NCI-H2171 treated with DMSO at 0.1 percent for 48 hours (cell line): ENCODE measurements at regions not wholly inside any gene's neighbourhood (a gene's known extent, or its start where the extent isn't known, plus 50 kb on each side); places are given as distances from the start of the nearest gene placed in this dataset.

ENCODE experiments used
- DNase-seq: peaks from one replicate; lab custom pipeline; 2025; lab: John Stamatoyannopoulos, UW

DNA sequence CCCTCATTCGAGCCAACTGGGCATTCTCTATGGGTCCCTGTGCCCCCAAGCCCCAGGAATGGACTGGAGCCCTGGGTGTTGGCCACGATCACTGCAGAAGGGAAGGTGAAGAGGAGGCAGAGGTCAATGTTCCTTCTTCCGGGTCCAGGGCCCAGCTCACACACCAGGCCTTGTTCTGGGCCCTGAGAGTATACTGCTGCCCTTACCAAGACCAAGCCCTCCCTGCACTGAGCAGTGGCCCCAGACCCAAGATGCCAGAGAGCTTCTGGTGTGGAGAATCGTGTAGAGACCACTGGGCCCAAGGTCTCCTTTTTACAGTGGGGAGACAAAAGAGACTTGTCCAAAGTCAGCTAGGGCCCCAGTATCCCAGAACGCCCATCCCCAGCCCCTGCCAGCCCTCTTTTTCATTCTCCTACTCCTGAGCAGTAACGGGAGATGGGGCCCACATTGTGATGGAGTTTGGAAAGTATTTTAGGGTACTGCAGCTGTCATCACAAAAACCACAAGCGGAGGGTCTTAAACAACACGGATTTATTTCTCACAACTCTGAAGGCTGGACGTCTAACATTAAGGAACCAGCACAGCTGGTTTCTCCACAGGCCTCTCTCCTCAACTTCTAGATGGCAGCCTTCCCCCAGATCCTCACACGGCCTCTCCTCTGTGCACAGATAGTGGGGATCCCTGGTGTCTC is 79.4 kb downstream of the PDGFA start:
- DNase-seq, result no peak

- no peak for DNase-seq
Observed at GRCh38 chr7:441684-442421, 77.8 kb downstream of the PDGFA start.

DNA sequence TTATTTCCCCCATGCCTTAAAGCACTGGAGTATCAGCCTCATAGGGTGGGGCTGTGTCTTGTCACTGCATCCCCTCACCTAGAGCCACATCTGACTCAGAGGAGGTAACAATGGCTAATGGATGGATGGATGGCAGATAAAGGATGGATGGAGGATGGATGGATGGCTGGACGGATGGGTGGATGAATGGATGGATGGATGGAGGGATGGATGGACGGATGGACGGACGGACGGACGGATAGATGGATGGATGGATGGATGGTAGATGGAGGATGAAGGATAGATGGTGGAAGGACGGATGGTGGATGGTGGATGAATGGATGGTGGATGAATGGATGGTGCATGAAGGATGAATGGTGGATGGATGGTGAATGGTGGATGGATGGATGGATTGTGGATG is 77.2 kb downstream of the PDGFA start:
- DNase-seq, result no peak

- no peak for DNase-seq
Observed at GRCh38 chr7:443279-443833, 76.3 kb downstream of the PDGFA start.

DNA sequence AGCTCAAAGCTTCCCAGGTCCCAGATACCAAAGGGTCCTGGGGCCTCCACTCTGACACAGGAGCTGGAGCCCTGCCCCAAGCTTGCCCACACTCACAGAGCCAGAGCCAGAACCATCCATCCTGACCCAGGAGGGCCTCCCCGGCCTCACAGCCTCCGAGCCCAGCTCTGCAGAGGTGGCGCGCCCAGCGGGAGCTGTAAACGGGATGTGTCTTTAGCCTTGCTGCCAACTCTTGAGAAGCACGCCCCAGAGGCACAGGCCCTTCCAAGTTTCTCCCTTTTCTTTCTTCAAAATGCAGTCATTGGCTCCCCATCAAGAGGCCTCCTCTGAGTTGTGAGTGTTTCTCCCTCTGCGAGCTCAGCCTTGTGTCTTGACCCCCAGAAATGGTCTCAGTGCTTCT is 75.0 kb downstream of the PDGFA start:
- DNase-seq, result no peak

DNA sequence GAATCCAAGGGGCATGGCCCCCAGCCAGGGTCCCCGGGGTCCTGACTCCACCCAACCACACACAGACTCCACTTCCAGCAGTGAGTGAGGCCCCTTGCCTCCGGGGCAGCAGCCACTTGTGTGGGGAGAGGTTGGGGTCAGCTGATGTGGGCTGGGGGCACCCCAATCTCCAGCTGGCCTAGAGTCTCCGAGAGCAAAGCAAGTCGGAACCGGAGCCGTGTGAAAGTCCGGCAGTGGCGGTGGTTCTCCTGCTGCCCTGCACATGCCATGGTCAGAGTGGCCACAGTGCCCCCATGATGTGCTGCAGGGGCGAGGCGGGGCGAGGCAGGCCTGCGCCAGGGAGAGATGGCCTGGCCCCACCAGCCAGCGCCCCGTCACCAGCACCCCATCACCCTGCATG is 74.6 kb downstream of the PDGFA start:
- DNase-seq, result no peak

GRCh38 chr7:445563-446288 is 73.9 kb downstream of the PDGFA start:
- DNase-seq, result no peak

DNA sequence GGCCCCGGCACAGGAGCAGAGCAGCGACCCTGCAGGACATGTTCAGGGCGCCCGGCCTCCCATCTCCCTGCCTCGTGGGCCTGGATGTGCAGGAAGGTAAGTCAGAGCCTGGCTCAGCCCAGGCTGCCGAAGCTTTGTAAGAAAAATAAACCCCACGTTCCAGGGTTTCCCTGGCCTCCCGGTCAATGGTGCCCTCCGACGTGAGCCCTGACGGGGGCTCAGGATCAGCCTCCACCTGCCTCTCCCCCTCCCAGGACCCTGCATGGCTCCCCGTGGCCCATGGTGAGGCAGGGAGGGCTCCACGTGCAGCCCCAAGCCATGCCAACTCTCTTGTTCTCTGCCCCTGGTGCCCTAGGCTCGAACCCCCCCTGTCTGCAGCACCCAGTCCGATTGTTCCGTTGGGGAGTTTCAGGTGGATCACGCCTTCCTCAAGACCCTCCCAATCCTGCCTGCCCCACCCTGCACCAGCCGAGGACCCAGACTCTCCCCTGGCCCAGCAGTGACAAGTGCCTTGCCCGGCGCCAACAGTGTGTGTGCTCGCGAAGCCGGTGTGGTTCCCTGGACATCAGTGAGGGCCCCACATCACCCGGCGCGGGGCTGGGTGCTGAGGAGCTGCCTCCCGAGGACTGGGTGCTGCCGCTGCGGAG is 73.2 kb downstream of the PDGFA start:
- no peak for DNase-seq
